ENCODE measurements at regions not wholly inside any gene's neighbourhood (a gene's known extent, or its start where the extent isn't known, plus 50 kb on each side); places are given as distances from the start of the nearest gene placed in this dataset.
"Not testable (repeated sequence)": the region's sequence is repeated elsewhere in the genome, so short reads cannot be mapped to it uniquely, and the experiment has no call there.

- H3K23ac ChIP-seq (ENCODE audit: low read length) = no peak overlapping the region
- no peak overlapping the region for H2AK5ac ChIP-seq (ENCODE audit: low read length)
- H3K4ac ChIP-seq (ENCODE audit: low read depth, low read length) = no peak overlapping the region
- no peak for DNase-seq
- no peaks in the 10 kb centered on the region for H3K9me3 ChIP-seq (ENCODE audit: insufficient read depth, low read depth, low read length)
- no peaks in the 10 kb centered on the region for H3K4me1 ChIP-seq (ENCODE audit: control insufficient read depth in 1 of 2, insufficient read depth in 2 of 2, low read length in 2 of 2)
- H4K12ac ChIP-seq (ENCODE audit: low read depth, low read length) = no peak overlapping the region
- H3K79me1 ChIP-seq (ENCODE audit: low read length) = no peaks in the 10 kb centered on the region
- no peak overlapping the region for H2AFZ ChIP-seq (ENCODE audit: insufficient read depth, low read length, poor library complexity)
- H3K79me2 ChIP-seq (ENCODE audit: control insufficient read depth, insufficient read depth, low read length, poor library complexity) = no peaks in the 10 kb centered on the region
- H3K9ac ChIP-seq (ENCODE audit: low read length) = no peak overlapping the region
- no peak overlapping the region for H2BK5ac ChIP-seq (ENCODE audit: low read depth, low read length, poor library complexity)
- H2BK12ac ChIP-seq (ENCODE audit: low read length) = no peak overlapping the region
- no peak overlapping the region for H3K4me2 ChIP-seq (ENCODE audit: low read length)
- H4K91ac ChIP-seq (ENCODE audit: low read depth, low read length) = no peak overlapping the region
- WGBS (ENCODE audit: extremely low coverage, insufficient coverage, insufficient read length) = no CpG with 5 or more reads among the region's 3 CpGs
- H3K27ac ChIP-seq (ENCODE audit: low read depth, low read length) = no peak overlapping the region
- H3K4me3 ChIP-seq (ENCODE audit: low read depth, low read length) = no peak overlapping the region
- no peaks in the 10 kb centered on the region for H3K36me3 ChIP-seq (ENCODE audit: control insufficient read depth in 1 of 2, insufficient read depth in 2 of 2, low read length in 2 of 2)
- H3K18ac ChIP-seq (ENCODE audit: low read length) = no peak overlapping the region
- H3K14ac ChIP-seq (ENCODE audit: low read length) = no peak overlapping the region
- H2BK120ac ChIP-seq (ENCODE audit: insufficient read depth, low read length, poor library complexity) = no peak overlapping the region
- no peaks in the 10 kb centered on the region for H3K27me3 ChIP-seq (ENCODE audit: insufficient read depth, low read length)
- no peak overlapping the region for H4K8ac ChIP-seq (ENCODE audit: low read depth, low read length)
Observed at GRCh38 chr13:72555601-72556000, 171.8 kb downstream of the MZT1 start.

GRCh38 chr13:72552731-72553130 is 174.7 kb downstream of the MZT1 start:
- Histone ChIP-seq H3K18ac (ENCODE audit: low read length) (no peak overlapping the region), H3K36me3 (ENCODE audit: control insufficient read depth in 1 of 2, insufficient read depth in 2 of 2, low read length in 2 of 2) (no peaks in the 10 kb centered on the region), H3K23ac (ENCODE audit: low read length) (no peak overlapping the region), H2BK12ac (ENCODE audit: low read length) (no peak overlapping the region), H4K8ac (ENCODE audit: low read depth, low read length) (no peak overlapping the region), H3K4me2 (ENCODE audit: low read length) (no peak overlapping the region), H2BK5ac (ENCODE audit: low read depth, low read length, poor library complexity) (no peak overlapping the region), H3K9ac (ENCODE audit: low read length) (no peak overlapping the region), H2AFZ (ENCODE audit: insufficient read depth, low read length, poor library complexity) (no peak overlapping the region), H3K4ac (ENCODE audit: low read depth, low read length) (no peak overlapping the region), H3K14ac (ENCODE audit: low read length) (no peak overlapping the region), H3K79me2 (ENCODE audit: control insufficient read depth, insufficient read depth, low read length, poor library complexity) (no peaks in the 10 kb centered on the region), H3K9me3 (ENCODE audit: insufficient read depth, low read depth, low read length) (no peaks in the 10 kb centered on the region), H4K12ac (ENCODE audit: low read depth, low read length) (no peak overlapping the region), H4K91ac (ENCODE audit: low read depth, low read length) (no peak overlapping the region), H3K4me3 (ENCODE audit: low read depth, low read length) (no peak overlapping the region), H3K79me1 (ENCODE audit: low read length) (no peaks in the 10 kb centered on the region), H3K4me1 (ENCODE audit: control insufficient read depth in 1 of 2, insufficient read depth in 2 of 2, low read length in 2 of 2) (no peaks in the 10 kb centered on the region), H2AK5ac (ENCODE audit: low read length) (no peak overlapping the region), H3K27me3 (ENCODE audit: insufficient read depth, low read length) (no peaks in the 10 kb centered on the region), H3K27ac (ENCODE audit: low read depth, low read length) (no peak overlapping the region), H2BK120ac (ENCODE audit: insufficient read depth, low read length, poor library complexity) (no peak overlapping the region)
- WGBS (ENCODE audit: extremely low coverage, insufficient coverage, insufficient read length) = no CpG with 5 or more reads among the region's 3 CpGs
- DNase-seq = no peak

GRCh38 chr13:72545895-72546294 is 181.5 kb downstream of the MZT1 start:
- H3K4me1 ChIP-seq (ENCODE audit: control insufficient read depth in 1 of 2, insufficient read depth in 2 of 2, low read length in 2 of 2); H2AK5ac ChIP-seq (ENCODE audit: low read length); H4K12ac ChIP-seq (ENCODE audit: low read depth, low read length); H2BK5ac ChIP-seq (ENCODE audit: low read depth, low read length, poor library complexity); H2BK120ac ChIP-seq (ENCODE audit: insufficient read depth, low read length, poor library complexity); H3K4me3 ChIP-seq (ENCODE audit: low read depth, low read length); H3K9me3 ChIP-seq (ENCODE audit: insufficient read depth, low read depth, low read length); H3K9ac ChIP-seq (ENCODE audit: low read length); H3K14ac ChIP-seq (ENCODE audit: low read length); H4K8ac ChIP-seq (ENCODE audit: low read depth, low read length); H3K23ac ChIP-seq (ENCODE audit: low read length); H2BK12ac ChIP-seq (ENCODE audit: low read length); H3K79me2 ChIP-seq (ENCODE audit: control insufficient read depth, insufficient read depth, low read length, poor library complexity); DNase-seq; H3K4me2 ChIP-seq (ENCODE audit: low read length); H3K4ac ChIP-seq (ENCODE audit: low read depth, low read length); H3K27ac ChIP-seq (ENCODE audit: low read depth, low read length); H4K91ac ChIP-seq (ENCODE audit: low read depth, low read length); H3K27me3 ChIP-seq (ENCODE audit: insufficient read depth, low read length); H3K36me3 ChIP-seq (ENCODE audit: control insufficient read depth in 1 of 2, insufficient read depth in 2 of 2, low read length in 2 of 2); H2AFZ ChIP-seq (ENCODE audit: insufficient read depth, low read length, poor library complexity); H3K18ac ChIP-seq (ENCODE audit: low read length); H3K79me1 ChIP-seq (ENCODE audit: low read length): not testable (repeated sequence)
- WGBS (ENCODE audit: extremely low coverage, insufficient coverage, insufficient read length) = no CpG with 5 or more reads among the region's 1 CpG

GRCh38 chr13:72545030-72545719 is 182.3 kb downstream of the MZT1 start:
- WGBS (ENCODE audit: extremely low coverage, insufficient coverage, insufficient read length) = no CpG with 5 or more reads among the region's 4 CpGs
- no peak overlapping the region for H4K91ac ChIP-seq (ENCODE audit: low read depth, low read length)
- H4K12ac ChIP-seq (ENCODE audit: low read depth, low read length) = no peak overlapping the region
- H3K27ac ChIP-seq (ENCODE audit: low read depth, low read length) = no peak overlapping the region
- no peak overlapping the region for H3K9ac ChIP-seq (ENCODE audit: low read length)
- H3K79me2 ChIP-seq (ENCODE audit: control insufficient read depth, insufficient read depth, low read length, poor library complexity) = no peaks in the 10 kb centered on the region
- H3K23ac ChIP-seq (ENCODE audit: low read length) = no peak overlapping the region
- H3K4ac ChIP-seq (ENCODE audit: low read depth, low read length) = no peak overlapping the region
- H3K14ac ChIP-seq (ENCODE audit: low read length) = no peak overlapping the region
- no peak overlapping the region for H3K4me3 ChIP-seq (ENCODE audit: low read depth, low read length)
- DNase-seq = no peak
- no peak overlapping the region for H3K4me2 ChIP-seq (ENCODE audit: low read length)
- H2AK5ac ChIP-seq (ENCODE audit: low read length) = no peak overlapping the region
- no peaks in the 10 kb centered on the region for H3K79me1 ChIP-seq (ENCODE audit: low read length)
- H2AFZ ChIP-seq (ENCODE audit: insufficient read depth, low read length, poor library complexity) = no peak overlapping the region
- no peak overlapping the region for H2BK12ac ChIP-seq (ENCODE audit: low read length)
- H3K4me1 ChIP-seq (ENCODE audit: control insufficient read depth in 1 of 2, insufficient read depth in 2 of 2, low read length in 2 of 2) = no peaks in the 10 kb centered on the region
- H3K18ac ChIP-seq (ENCODE audit: low read length) = no peak overlapping the region
- no peak overlapping the region for H2BK5ac ChIP-seq (ENCODE audit: low read depth, low read length, poor library complexity)
- peaks cover 2% of the 10 kb centered on the region for H3K9me3 ChIP-seq (ENCODE audit: insufficient read depth, low read depth, low read length)
- no peak overlapping the region for H4K8ac ChIP-seq (ENCODE audit: low read depth, low read length)
- H3K36me3 ChIP-seq (ENCODE audit: control insufficient read depth in 1 of 2, insufficient read depth in 2 of 2, low read length in 2 of 2) = no peaks in the 10 kb centered on the region
- no peak overlapping the region for H2BK120ac ChIP-seq (ENCODE audit: insufficient read depth, low read length, poor library complexity)
- no peaks in the 10 kb centered on the region for H3K27me3 ChIP-seq (ENCODE audit: insufficient read depth, low read length)
